ENCODE measurements at regions not wholly inside any gene's neighbourhood (a gene's known extent, or its start where the extent isn't known, plus 50 kb on each side); places are given as distances from the start of the nearest gene placed in this dataset.

GRCh38 chr3:73697020-73697419, 72.3 kb upstream of the PDZRN3 start:
- H3K9me3 ChIP-seq = no peaks in the 10 kb centered on the region
- H3K36me3 ChIP-seq = no peaks in the 10 kb centered on the region
- no peak for DNase-seq
- ATAC-seq (ENCODE audit: low FRiP score in 2 of 2) = no peak
- no peak for TF ChIP-seq CTCF (IDR thresholded peaks at IDR 0.05)
- no peak overlapping the region for H3K27ac ChIP-seq
- H3K4me3 ChIP-seq = no peak overlapping the region
- 59 to 68% methylated on average over 6 of the region's 6 CpGs for WGBS, 2 donors
- H3K27me3 ChIP-seq = no peaks in the 10 kb centered on the region
- no peaks in the 10 kb centered on the region for H3K4me1 ChIP-seq

GRCh38 chr3:73695841-73696240, 71.1 kb upstream of the PDZRN3 start:
- H3K4me3 ChIP-seq = no peak overlapping the region
- no peaks in the 10 kb centered on the region for H3K36me3 ChIP-seq
- H3K27me3 ChIP-seq = no peaks in the 10 kb centered on the region
- no peak overlapping the region for H3K27ac ChIP-seq
- TF ChIP-seq EP300 (IDR thresholded peaks at IDR 0.05) = no peak
- H3K4me1 ChIP-seq = no peaks in the 10 kb centered on the region
- no peak for DNase-seq
- 62 to 72% methylated on average over 3 of the region's 3 CpGs for WGBS, 2 donors
- H3K9me3 ChIP-seq = no peaks in the 10 kb centered on the region
- ATAC-seq (ENCODE audit: low FRiP score in 2 of 2) = no peak

- WGBS, 2 donors = 74 to 78% methylated on average over 1 of the region's 1 CpG
- no peaks in the 10 kb centered on the region for H3K36me3 ChIP-seq
- H3K4me1 ChIP-seq = no peaks in the 10 kb centered on the region
- H3K27ac ChIP-seq = no peak overlapping the region
- H3K4me3 ChIP-seq = no peak overlapping the region
- DNase-seq = no peak
- TF ChIP-seq POLR2A (IDR thresholded peaks at IDR 0.05) (no peak), CTCF (IDR thresholded peaks at IDR 0.05) (no peak), EP300 (IDR thresholded peaks at IDR 0.05) (no peak), POLR2AphosphoS5 (IDR thresholded peaks at IDR 0.05) (no peak)
- peak in 1 of 2 donors; percentile 40 for ATAC-seq (ENCODE audit: low FRiP score in 2 of 2)
- no peaks in the 10 kb centered on the region for H3K27me3 ChIP-seq
- no peaks in the 10 kb centered on the region for H3K9me3 ChIP-seq
These were observed 70.4 kb upstream of the PDZRN3 start for GRCh38 chr3:73694983-73695757.

GRCh38 chr3:73687106-73688004, 62.6 kb upstream of the PDZRN3 start:
- H3K36me3 ChIP-seq = no peaks in the 10 kb centered on the region
- WGBS, 2 donors = 67 to 72% methylated on average over 5 of the region's 5 CpGs
- H3K9me3 ChIP-seq = no peaks in the 10 kb centered on the region
- H3K4me3 ChIP-seq = no peak overlapping the region
- no peaks in the 10 kb centered on the region for H3K4me1 ChIP-seq
- no peaks in the 10 kb centered on the region for H3K27me3 ChIP-seq
- no peak for ATAC-seq (ENCODE audit: low FRiP score in 2 of 2)
- no peak for TF ChIP-seq POLR2A (IDR thresholded peaks at IDR 0.05)
- DNase-seq = no peak
- no peak overlapping the region for H3K27ac ChIP-seq

- H3K36me3 ChIP-seq = no peaks in the 10 kb centered on the region
- H3K4me1 ChIP-seq = no peaks in the 10 kb centered on the region
- DNase-seq (no peak), ATAC-seq (ENCODE audit: low FRiP score in 2 of 2) (no peak)
- no peak overlapping the region for H3K4me3 ChIP-seq
- no peaks in the 10 kb centered on the region for H3K27me3 ChIP-seq
- TF ChIP-seq POLR2AphosphoS5 (IDR thresholded peaks at IDR 0.05) = no peak
- TF ChIP-seq EP300 (IDR thresholded peaks at IDR 0.05) = no peak
- no peak for TF ChIP-seq POLR2A (IDR thresholded peaks at IDR 0.05)
- WGBS, 2 donors = 60 to 67% methylated on average over 4 of the region's 4 CpGs
- H3K27ac ChIP-seq = no peak overlapping the region
- H3K9me3 ChIP-seq = no peaks in the 10 kb centered on the region
These were observed 60.3 kb upstream of the PDZRN3 start for GRCh38 chr3:73685061-73685460.

- no peaks in the 10 kb centered on the region for H3K4me1 ChIP-seq
- DNase-seq (no peak), ATAC-seq (ENCODE audit: low FRiP score in 2 of 2) (no peak)
- no peaks in the 10 kb centered on the region for H3K27me3 ChIP-seq
- H3K9me3 ChIP-seq = no peaks in the 10 kb centered on the region
- H3K4me3 ChIP-seq = no peak overlapping the region
- WGBS, 2 donors = 71 to 88% methylated on average over 4 to 5 of the region's 5 CpGs
- H3K27ac ChIP-seq = no peak overlapping the region
- H3K36me3 ChIP-seq = no peaks in the 10 kb centered on the region
- no peak for TF ChIP-seq POLR2A (IDR thresholded peaks at IDR 0.05)
- TF ChIP-seq EP300 (IDR thresholded peaks at IDR 0.05) = no peak
These were observed 59.0 kb upstream of the PDZRN3 start for GRCh38 chr3:73683706-73684105.

Data from upper lobe of left lung (tissue), 6 donors.